Breast epithelium (tissue), 4 donors: ENCODE measurements at regions not wholly inside any gene's neighbourhood (a gene's known extent, or its start where the extent isn't known, plus 50 kb on each side); places are given as distances from the start of the nearest gene placed in this dataset.

Experiments used
- DNase-seq, 2 donors: peaks; one replicate each; pipeline ENCODE4 v3.0.0-alpha.2; 2019; ENCODE audit warnings: low spot score in 2 of 2
- H3K27ac ChIP-seq, 2 donors: fragments of 200-600 bp; sonication (generic) in 1 of 2; one replicate each; pipeline ENCODE4 v1.5.1; 2016 to 2019; ENCODE audit warnings: mild to moderate bottlenecking in 1 of 2
- H3K27me3 ChIP-seq, 2 donors: fragments of 200-600 bp; sonication (generic) in 1 of 2; one replicate each; pipeline versions ENCODE4 v1.5.1 to v1.6.0; 2017 to 2019; ENCODE audit warnings: control low read depth in 1 of 2, mild to moderate bottlenecking in 1 of 2
- H3K36me3 ChIP-seq: fragments of 200-600 bp; one replicate; pipeline ENCODE4 v1.5.1; 2019
- H3K4me1 ChIP-seq, 2 donors: fragments of 200-600 bp; sonication (generic); one replicate each; pipeline ENCODE4 v1.5.1; 2016 to 2019; ENCODE audit warnings: control low read depth in 1 of 2
- H3K4me3 ChIP-seq, 3 donors: fragments of 200-600 bp; sonication (generic); 1 replicate in 2 of 3; 2 replicates in 1 of 3; pipeline ENCODE4 v1.5.1; 2016 to 2019; ENCODE audit warnings: mild to moderate bottlenecking in 3 of 3, moderate library complexity in 2 of 3
- H3K9me3 ChIP-seq, 2 donors: fragments of 200-600 bp; sonication (generic) in 1 of 2; one replicate each; pipeline ENCODE4 v1.5.1; 2016 to 2019; ENCODE audit warnings: control low read depth in 1 of 2
- POLR2A ChIP-seq: fragments of 450-650 bp; IDR thresholded peaks from one replicate; pipeline ENCODE4 v1.6.1; 2016; ENCODE audit warnings: antibody characterized with exemption, mild to moderate bottlenecking, moderate library complexity
- POLR2AphosphoS5 ChIP-seq, 3 donors: sonication (generic); formaldehyde crosslinking; IDR thresholded peaks; one replicate each; pipeline ENCODE4 v1.6.1; 2017; ENCODE audit warnings: antibody characterized with exemption in 3 of 3
- intact Hi-C: fragments of 100-400 bp; cut with DNase I; formaldehyde crosslinking; loops from one replicate; pipeline ENCODE4 v1.15.1; 2023; ENCODE audit warnings: low total_unique reads
- TF ChIP-seq, protein P1 (sequence below), 3 donors: fragments of 450-650 bp; IDR thresholded peaks; one replicate each; pipeline ENCODE4 v1.5.1; 2016 to 2017; ENCODE audit warnings: antibody characterized with exemption in 3 of 3, mild to moderate bottlenecking in 3 of 3, moderate library complexity in 3 of 3

DNA sequence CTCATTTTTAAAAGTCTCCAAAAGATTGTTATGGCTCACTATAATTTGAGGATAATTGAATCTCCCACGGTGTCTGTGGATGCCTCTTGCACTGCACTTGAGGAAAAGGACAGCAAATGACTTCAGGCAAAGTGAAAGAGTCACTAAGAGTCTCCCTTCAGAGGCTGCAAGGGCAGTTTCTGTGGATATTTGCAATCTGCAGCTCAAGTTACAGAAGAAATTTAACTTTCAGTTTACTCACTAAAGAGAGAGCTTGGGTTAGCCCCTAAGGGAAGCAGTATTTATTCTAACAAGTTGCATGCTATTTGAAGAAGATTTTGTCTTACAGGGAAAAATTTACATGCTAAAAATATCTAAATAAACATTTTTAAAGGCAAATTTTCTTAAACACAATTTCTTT, 912.0 kb upstream of the TENM3 start:
- TF ChIP-seq POLR2AphosphoS5 (IDR thresholded peaks at IDR 0.05) (no peak), POLR2A (no peak)
- TF ChIP-seq, protein P1, sequence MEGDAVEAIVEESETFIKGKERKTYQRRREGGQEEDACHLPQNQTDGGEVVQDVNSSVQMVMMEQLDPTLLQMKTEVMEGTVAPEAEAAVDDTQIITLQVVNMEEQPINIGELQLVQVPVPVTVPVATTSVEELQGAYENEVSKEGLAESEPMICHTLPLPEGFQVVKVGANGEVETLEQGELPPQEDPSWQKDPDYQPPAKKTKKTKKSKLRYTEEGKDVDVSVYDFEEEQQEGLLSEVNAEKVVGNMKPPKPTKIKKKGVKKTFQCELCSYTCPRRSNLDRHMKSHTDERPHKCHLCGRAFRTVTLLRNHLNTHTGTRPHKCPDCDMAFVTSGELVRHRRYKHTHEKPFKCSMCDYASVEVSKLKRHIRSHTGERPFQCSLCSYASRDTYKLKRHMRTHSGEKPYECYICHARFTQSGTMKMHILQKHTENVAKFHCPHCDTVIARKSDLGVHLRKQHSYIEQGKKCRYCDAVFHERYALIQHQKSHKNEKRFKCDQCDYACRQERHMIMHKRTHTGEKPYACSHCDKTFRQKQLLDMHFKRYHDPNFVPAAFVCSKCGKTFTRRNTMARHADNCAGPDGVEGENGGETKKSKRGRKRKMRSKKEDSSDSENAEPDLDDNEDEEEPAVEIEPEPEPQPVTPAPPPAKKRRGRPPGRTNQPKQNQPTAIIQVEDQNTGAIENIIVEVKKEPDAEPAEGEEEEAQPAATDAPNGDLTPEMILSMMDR (IDR thresholded peaks at IDR 0.05), result no peak
- Histone ChIP-seq H3K4me3 (no peak overlapping the region), H3K27ac (no peak overlapping the region), H3K4me1 (no peaks in the 10 kb centered on the region), H3K27me3 (no peaks in the 10 kb centered on the region), H3K9me3 (no peaks in the 10 kb centered on the region), H3K36me3 (no peaks in the 10 kb centered on the region)
- DNase-seq, result no peak
- intact Hi-C loops, result no loop called here

DNA sequence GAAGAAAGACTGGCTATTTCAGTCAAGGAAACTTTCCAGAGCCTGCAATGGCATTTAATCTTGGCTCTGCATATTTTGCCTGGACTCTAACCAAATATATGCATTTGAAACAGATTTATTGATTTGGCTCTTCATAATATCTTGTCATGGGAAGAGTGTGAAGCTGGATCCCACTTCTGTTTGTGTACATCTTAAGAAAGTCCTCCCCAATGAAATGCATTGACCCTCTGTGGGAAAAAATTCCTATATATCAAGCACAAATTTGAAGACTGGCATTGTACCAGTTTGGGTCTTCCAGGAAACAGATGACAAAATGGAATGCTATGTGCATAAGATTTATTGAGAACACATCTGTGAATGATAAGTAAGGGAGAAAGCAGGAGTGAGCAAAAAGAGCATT, 897.3 kb upstream of the TENM3 start:
- intact Hi-C loops, result no loop called here
- no peak for TF ChIP-seq POLR2A
- no peak for TF ChIP-seq POLR2AphosphoS5 (IDR thresholded peaks at IDR 0.05)
- TF ChIP-seq, protein P1 (IDR thresholded peaks at IDR 0.05), result no peak

DNA sequence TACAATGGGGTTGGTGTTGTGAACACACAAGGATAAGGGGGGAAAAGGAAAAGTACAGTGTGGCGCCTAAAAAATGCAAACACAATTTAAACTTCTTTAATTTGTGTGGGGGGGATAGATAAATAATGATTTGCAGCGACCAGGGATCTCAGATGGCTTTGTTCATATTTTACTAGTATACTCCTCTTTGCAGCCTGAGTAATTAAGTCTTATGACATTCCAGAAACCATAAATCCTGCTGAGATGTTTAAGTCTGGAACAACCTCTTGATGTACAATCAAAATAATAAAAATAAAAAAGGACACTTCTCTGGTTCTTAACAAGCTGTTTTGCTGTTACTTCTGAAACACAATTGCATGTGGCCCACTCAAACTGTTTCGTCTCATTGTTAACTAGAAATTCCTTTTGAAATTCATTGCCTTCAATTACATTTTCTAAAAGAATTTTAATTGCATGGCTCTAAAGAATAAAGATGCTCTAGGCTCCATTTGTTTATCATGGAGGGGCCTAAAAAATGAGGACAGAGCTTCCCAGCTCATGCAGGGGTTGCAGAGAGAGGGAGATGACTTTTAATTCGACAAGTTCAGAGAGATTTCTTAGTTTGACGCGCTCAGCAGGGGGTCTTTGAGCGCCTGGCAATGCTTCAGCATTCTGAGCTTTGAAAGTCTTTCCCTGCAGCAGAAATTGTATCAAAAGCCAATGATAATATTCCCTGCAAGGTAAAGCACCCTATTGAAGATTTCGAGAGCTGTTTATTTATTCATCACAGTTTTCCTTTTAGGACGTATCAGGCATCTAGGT, 892.4 kb upstream of the TENM3 start:
- H3K4me1 ChIP-seq, result no peaks in the 10 kb centered on the region
- DNase-seq, result no peak
- H3K27ac ChIP-seq, result no peak overlapping the region
- intact Hi-C loops, result no loop called here
- TF ChIP-seq POLR2A (no peak), POLR2AphosphoS5 (IDR thresholded peaks at IDR 0.05) (no peak)
- TF ChIP-seq, protein P1 (IDR thresholded peaks at IDR 0.05), result no peak
- no peak overlapping the region for H3K4me3 ChIP-seq
- H3K36me3 ChIP-seq, result no peaks in the 10 kb centered on the region
- no peaks in the 10 kb centered on the region for H3K9me3 ChIP-seq
- H3K27me3 ChIP-seq, result no peaks in the 10 kb centered on the region

More for the DNA sequence above, 897.3 kb upstream of the TENM3 start:
- no peaks in the 10 kb centered on the region for H3K4me1 ChIP-seq
- H3K36me3 ChIP-seq, result no peaks in the 10 kb centered on the region
- no peak overlapping the region for H3K27ac ChIP-seq
- no peaks in the 10 kb centered on the region for H3K9me3 ChIP-seq
- H3K27me3 ChIP-seq, result no peaks in the 10 kb centered on the region
- no peak overlapping the region for H3K4me3 ChIP-seq
- DNase-seq, result no peak

DNA sequence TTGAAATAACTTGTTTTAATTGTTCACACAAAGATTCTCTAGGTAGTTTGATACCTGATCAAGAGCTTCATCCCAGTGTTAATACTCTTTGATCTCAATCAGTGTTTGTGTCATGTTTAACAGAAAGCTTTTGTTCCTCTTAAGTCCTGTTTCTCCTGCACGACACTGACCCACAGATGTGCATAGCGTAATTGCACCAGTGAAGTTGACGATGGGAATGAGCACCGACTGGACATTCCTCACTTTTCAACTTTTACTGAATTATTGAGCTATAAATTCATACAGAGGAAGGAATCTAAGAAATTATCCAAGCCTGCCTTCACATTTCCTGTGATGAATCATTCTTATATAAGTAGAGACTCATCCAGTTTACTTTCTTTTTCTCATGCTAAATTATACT, 878.7 kb upstream of the TENM3 start:
- no peak overlapping the region for H3K27ac ChIP-seq
- intact Hi-C loops, result loop anchor here (10.0 kb wide), 1 partner anchor 150 kb away; no protein-coding TSS in a partner anchor
- H3K27me3 ChIP-seq, result no peaks in the 10 kb centered on the region
- no peaks in the 10 kb centered on the region for H3K36me3 ChIP-seq
- no peak for DNase-seq
- H3K4me1 ChIP-seq, result no peaks in the 10 kb centered on the region
- TF ChIP-seq POLR2AphosphoS5 (IDR thresholded peaks at IDR 0.05), result no peak
- TF ChIP-seq, protein P1 (IDR thresholded peaks at IDR 0.05), result no peak
- TF ChIP-seq POLR2A, result no peak
- no peaks in the 10 kb centered on the region for H3K9me3 ChIP-seq
- no peak overlapping the region for H3K4me3 ChIP-seq

DNA sequence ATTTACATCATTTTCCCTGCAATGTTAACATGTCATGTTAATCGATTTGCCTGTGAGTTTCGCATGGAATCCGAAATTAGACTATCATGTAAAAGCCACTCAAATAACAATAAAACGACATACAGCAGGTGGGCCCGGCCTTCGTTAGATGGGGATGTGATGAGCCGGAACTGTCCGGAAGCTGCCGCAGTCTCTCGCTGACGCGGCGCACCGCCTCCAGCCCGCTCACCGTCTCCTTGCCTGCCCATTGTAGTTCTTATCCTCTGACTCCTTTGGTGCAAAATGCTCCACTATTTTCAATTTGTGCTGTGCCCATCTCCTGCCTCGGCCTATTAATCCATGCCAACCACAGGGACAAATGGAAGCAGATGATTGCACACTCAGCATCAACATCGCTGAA, 877.5 kb upstream of the TENM3 start:
- no peaks in the 10 kb centered on the region for H3K36me3 ChIP-seq
- no peaks in the 10 kb centered on the region for H3K4me1 ChIP-seq
- no peaks in the 10 kb centered on the region for H3K9me3 ChIP-seq
- no peak overlapping the region for H3K27ac ChIP-seq
- intact Hi-C loops, result loop anchor here (10.0 kb wide), 1 partner anchor 151 kb away; no protein-coding TSS in a partner anchor
- DNase-seq, result no peak
- TF ChIP-seq, protein P1 (IDR thresholded peaks at IDR 0.05), result no peak
- TF ChIP-seq POLR2AphosphoS5 (IDR thresholded peaks at IDR 0.05) (no peak), POLR2A (no peak)
- no peak overlapping the region for H3K4me3 ChIP-seq
- no peaks in the 10 kb centered on the region for H3K27me3 ChIP-seq
